Right lobe of liver (tissue), 6 donors: ENCODE measurements at regions not wholly inside any gene's neighbourhood (a gene's known extent, or its start where the extent isn't known, plus 50 kb on each side); places are given as distances from the start of the nearest gene placed in this dataset.
A peak's percentile ranks its signal among the peaks of the same experiment; 100 is the strongest.

ENCODE experiments used
- ATAC-seq, 4 donors: fragments of 200-7000 bp; cut with Tn5 transposase; one replicate each; pipeline ENCODE4 v1.9.1; 2020; ENCODE audit warnings: mild to moderate bottlenecking in 4 of 4, moderate library complexity in 4 of 4
- DNase-seq, 3 donors: peaks; one replicate each; pipeline ENCODE4 v3.0.0-alpha.2; 2020
- H3K27ac ChIP-seq, 3 donors: fragments of 200-600 bp; one replicate each; pipeline ENCODE4 v1.8.0; 2022
- H3K27me3 ChIP-seq, 2 donors: fragments of 200-600 bp; one replicate each; pipeline ENCODE4 v1.8.0; 2022
- H3K36me3 ChIP-seq, 4 donors: fragments of 200-600 bp; sonication (generic) in 1 of 4; one replicate each; pipeline versions ENCODE4 v1.5.1 to v1.8.0; 2017 to 2022; ENCODE audit warnings: control low read depth in 1 of 4
- H3K4me1 ChIP-seq, 4 donors: fragments of 200-600 bp; sonication (generic) in 1 of 4; one replicate each; pipeline versions ENCODE4 v1.5.1 to v1.8.0; 2017 to 2022; ENCODE audit warnings: control low read depth in 1 of 4
- H3K4me3 ChIP-seq, 3 donors: fragments of 200-600 bp; one replicate each; pipeline ENCODE4 v1.8.0; 2022
- H3K9me3 ChIP-seq, 4 donors: fragments of 200-600 bp; sonication (generic) in 1 of 4; one replicate each; pipeline versions ENCODE4 v1.5.1 to v1.8.0; 2017 to 2022; ENCODE audit warnings: control low read depth in 1 of 4
- CTCF ChIP-seq, 4 donors: fragments of 200-600 bp in 3 of 4; fragments of 450-650 bp in 1 of 4; IDR thresholded peaks; one replicate each; pipeline versions ENCODE4 v1.5.1 to v1.8.0; 2016 to 2022; ENCODE audit warnings: antibody characterized with exemption in 4 of 4, mild to moderate bottlenecking in 2 of 4
- POLR2A ChIP-seq: fragments of 450-650 bp; IDR thresholded peaks from one replicate; pipeline ENCODE4 v1.6.1; 2017; ENCODE audit warnings: antibody characterized with exemption, mild to moderate bottlenecking
- WGBS: methylation state at CpG from one replicate; pipeline ENCODE4 v1.1.6; 2018; ENCODE audit warnings: low coverage, low lambda C conversion rate; ENCODE audit not compliant: insufficient coverage; ENCODE audit errors: missing lambda C conversion rate; 5-methylcytosine and 5-hydroxymethylcytosine counted together
- intact Hi-C, 2 donors: fragments of 100-400 bp; cut with DNase I; formaldehyde crosslinking; loops; one replicate each; pipeline versions ENCODE4 v1.11.2 to v1.14.1; 2022
- donor health status: DM: no; HTN: yes; CAD: no.
- donor health status: DM: no; HTN: no; CAD: no.
- donor health status: DM: no; HTN: no; CAD: no.
- donor health status: DM: no; HTN: yes; CAD: no.
- donor health status: DM: no; HTN: yes; CAD: no.

DNA sequence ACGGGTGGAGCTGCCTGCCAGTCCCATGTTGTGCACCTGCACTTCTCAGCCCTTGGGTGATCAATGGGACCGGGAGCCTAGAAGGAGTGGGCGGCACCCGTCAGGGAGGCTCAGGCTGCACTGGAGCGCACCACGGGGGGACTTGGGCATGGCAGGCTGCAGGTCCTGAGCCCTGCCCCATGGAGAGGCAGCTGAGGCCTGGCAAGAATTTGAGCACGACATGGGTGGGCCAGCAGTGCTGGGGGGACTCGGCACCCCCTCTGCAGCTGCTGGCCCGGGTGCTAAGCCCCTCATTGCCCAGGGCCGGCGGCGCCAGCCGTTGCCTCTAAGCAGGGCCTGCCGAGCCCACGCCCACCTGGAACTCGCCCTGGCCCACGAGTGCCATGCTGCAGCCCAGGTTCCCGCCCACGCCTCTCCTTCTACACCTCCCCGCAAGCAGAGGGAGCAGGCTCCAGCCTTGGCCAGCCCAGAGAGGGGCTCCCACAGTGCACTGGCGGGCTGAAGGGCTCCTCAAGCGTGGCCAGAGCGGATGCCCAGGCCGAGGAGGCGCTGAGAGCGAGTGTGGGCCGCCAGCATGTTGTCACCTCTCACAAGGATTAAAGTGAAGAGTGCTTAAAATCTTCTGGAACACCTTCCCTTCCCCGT is 372.0 kb downstream of the ETS1 start:
- TF ChIP-seq CTCF (IDR thresholded peaks at IDR 0.05), result no peak
- no peak for TF ChIP-seq POLR2A
- no peaks in the 10 kb centered on the region for H3K36me3 ChIP-seq

GRCh38 chr11:128214263-128214662 is 373.1 kb downstream of the ETS1 start:
- Histone ChIP-seq H3K4me1 (no peaks in the 10 kb centered on the region), H3K9me3 (no peaks in the 10 kb centered on the region), H3K4me3 (no peak overlapping the region), H3K27ac (no peak overlapping the region), H3K36me3 (no peaks in the 10 kb centered on the region), H3K27me3 (no peaks in the 10 kb centered on the region)
- DNase-seq (no peak), ATAC-seq (no peak)
- 89% methylated on average over 3 of the region's 9 CpGs for WGBS
- TF ChIP-seq POLR2A, result no peak
- TF ChIP-seq CTCF (IDR thresholded peaks at IDR 0.05), result no peak
- intact Hi-C loops, result no loop called here

More for the DNA sequence above, 372.0 kb downstream of the ETS1 start:
- 97% methylated on average over 13 of the region's 28 CpGs for WGBS
- intact Hi-C loops, result no loop called here
- no peaks in the 10 kb centered on the region for H3K9me3 ChIP-seq
- no peak overlapping the region for H3K27ac ChIP-seq
- ATAC-seq (peak in 1 of 4 donors; percentile 17), DNase-seq (no peak)
- no peak overlapping the region for H3K4me3 ChIP-seq
- H3K27me3 ChIP-seq, result no peaks in the 10 kb centered on the region
- no peaks in the 10 kb centered on the region for H3K4me1 ChIP-seq

DNA sequence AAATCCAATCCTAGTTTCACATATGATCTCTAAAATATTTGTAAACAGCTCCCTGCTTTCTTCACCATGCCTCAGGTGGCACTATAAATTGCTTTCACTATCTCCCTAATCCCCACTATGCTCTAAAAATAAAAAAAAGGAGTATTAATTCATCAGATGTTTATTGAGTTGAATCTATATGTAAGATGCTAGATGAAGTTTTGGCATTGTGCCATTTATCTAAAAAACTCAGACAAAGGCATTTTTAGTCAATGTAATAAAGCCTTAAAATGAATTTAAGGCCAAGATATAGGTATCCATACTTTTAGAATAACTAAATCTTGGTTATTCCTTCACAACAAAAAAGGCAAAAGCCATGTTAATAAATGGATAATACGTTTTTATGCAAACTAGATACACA is 373.9 kb downstream of the ETS1 start:
- H3K27me3 ChIP-seq, result no peaks in the 10 kb centered on the region
- intact Hi-C loops, result no loop called here
- DNase-seq (no peak), ATAC-seq (no peak)
- H3K36me3 ChIP-seq, result no peaks in the 10 kb centered on the region
- H3K27ac ChIP-seq, result no peak overlapping the region
- no peaks in the 10 kb centered on the region for H3K4me1 ChIP-seq
- TF ChIP-seq CTCF (IDR thresholded peaks at IDR 0.05) (no peak), POLR2A (no peak)
- H3K9me3 ChIP-seq, result no peaks in the 10 kb centered on the region
- WGBS, result 47% methylated on average over 1 of the region's 1 CpG
- H3K4me3 ChIP-seq, result no peak overlapping the region

- no peaks in the 10 kb centered on the region for H3K4me1 ChIP-seq
- 62% methylated on average over 2 of the region's 2 CpGs for WGBS
- DNase-seq, result no peak
- intact Hi-C loops, result no loop called here
- H3K36me3 ChIP-seq, result no peaks in the 10 kb centered on the region
- H3K9me3 ChIP-seq, result no peaks in the 10 kb centered on the region
- TF ChIP-seq POLR2A, result no peak
- no peak for TF ChIP-seq CTCF (IDR thresholded peaks at IDR 0.05)
- H3K4me3 ChIP-seq, result no peak overlapping the region
- H3K27me3 ChIP-seq, result no peaks in the 10 kb centered on the region
- ATAC-seq, result no peak
- no peak overlapping the region for H3K27ac ChIP-seq
Observed at GRCh38 chr11:128212324-128212723, 375.0 kb downstream of the ETS1 start.
